Activated gamma-delta T cell treated with anti-CD3 and anti-CD28 coated beads, Interleukin-2, amount 50 U/mL, for 16 hours (primary cell): ENCODE measurements at regions not wholly inside any gene's neighbourhood (a gene's known extent, or its start where the extent isn't known, plus 50 kb on each side); places are given as distances from the start of the nearest gene placed in this dataset.

Experiments
- DNase-seq: peaks from one replicate; pipeline ENCODE4 v3.0.0-alpha.2; 2020; ENCODE audit warnings: low read depth

GRCh38 chr10:113364227-113364626, 188.6 kb upstream of the HABP2 start:
- DNase-seq: no peak

GRCh38 chr10:113368666-113369364, 184.0 kb upstream of the HABP2 start:
- no peak for DNase-seq

- no peak for DNase-seq
Measured at GRCh38 chr10:113369365-113369694, 183.5 kb upstream of the HABP2 start.

GRCh38 chr10:113376428-113376827, 176.4 kb upstream of the HABP2 start:
- no peak for DNase-seq

- DNase-seq: no peak
Measured at GRCh38 chr10:113379091-113379490, 173.8 kb upstream of the HABP2 start.

GRCh38 chr10:113381416-113381815, 171.4 kb upstream of the HABP2 start:
- DNase-seq: no peak

GRCh38 chr10:113381981-113382509, 170.8 kb upstream of the HABP2 start:
- no peak for DNase-seq

GRCh38 chr10:113382691-113383090, 170.2 kb upstream of the HABP2 start:
- no peak for DNase-seq

- DNase-seq: no peak
Measured at GRCh38 chr10:113384181-113384580, 168.7 kb upstream of the HABP2 start.

- peak; percentile 30 for DNase-seq
Measured at GRCh38 chr10:113385021-113385999, 167.5 kb upstream of the HABP2 start.

GRCh38 chr10:113386005-113386404, 166.8 kb upstream of the HABP2 start:
- no peak for DNase-seq

GRCh38 chr10:113389969-113390368, 162.9 kb upstream of the HABP2 start:
- no peak for DNase-seq

GRCh38 chr10:113390896-113391295, 162.0 kb upstream of the HABP2 start:
- DNase-seq: no peak

GRCh38 chr10:113397047-113397446, 155.8 kb upstream of the HABP2 start:
- DNase-seq: no peak

- DNase-seq: no peak
Measured at GRCh38 chr10:113399065-113399464, 153.8 kb upstream of the HABP2 start.

- DNase-seq: no peak
Measured at GRCh38 chr10:113402602-113403001, 150.3 kb upstream of the HABP2 start.

GRCh38 chr10:113407218-113407617, 145.6 kb upstream of the HABP2 start:
- no peak for DNase-seq

- no peak for DNase-seq
Measured at GRCh38 chr10:113409175-113409574, 143.7 kb upstream of the HABP2 start.

- DNase-seq: no peak
Measured at GRCh38 chr10:113410618-113411017, 142.2 kb upstream of the HABP2 start.

- DNase-seq: no peak
Measured at GRCh38 chr10:113411456-113411855, 141.4 kb upstream of the HABP2 start.

- DNase-seq: no peak
Measured at GRCh38 chr10:113412161-113412560, 140.7 kb upstream of the HABP2 start.

GRCh38 chr10:113414543-113414942, 138.3 kb upstream of the HABP2 start:
- no peak for DNase-seq

- DNase-seq: no peak
Measured at GRCh38 chr10:113415246-113415645, 137.6 kb upstream of the HABP2 start.
